ENCODE measurements at regions not wholly inside any gene's neighbourhood (a gene's known extent, or its start where the extent isn't known, plus 50 kb on each side); places are given as distances from the start of the nearest gene placed in this dataset.
"Not testable (repeated sequence)": the region's sequence is repeated elsewhere in the genome, so short reads cannot be mapped to it uniquely, and the experiment has no call there.

- DNase-seq: no peak
Measured at GRCh38 chr7:53596230-53596629, 560.8 kb downstream of the POM121L12 start.

GRCh38 chr7:53600296-53600695, 564.9 kb downstream of the POM121L12 start:
- DNase-seq: no peak

GRCh38 chr7:53602817-53603418, 567.5 kb downstream of the POM121L12 start:
- no peak for DNase-seq

- DNase-seq: no peak
Measured at GRCh38 chr7:53603461-53603860, 568.0 kb downstream of the POM121L12 start.

GRCh38 chr7:53604201-53604600, 568.8 kb downstream of the POM121L12 start:
- no peak for DNase-seq

GRCh38 chr7:53607961-53608360, 572.5 kb downstream of the POM121L12 start:
- DNase-seq: no peak

- no peak for DNase-seq
Measured at GRCh38 chr7:53609185-53609584, 573.8 kb downstream of the POM121L12 start.

- DNase-seq: no peak
Measured at GRCh38 chr7:53611043-53611442, 575.6 kb downstream of the POM121L12 start.

GRCh38 chr7:53624356-53624755, 588.9 kb downstream of the POM121L12 start:
- DNase-seq: no peak

GRCh38 chr7:53628775-53629174, 593.3 kb downstream of the POM121L12 start:
- no peak for DNase-seq

GRCh38 chr7:53635251-53635650, 599.8 kb downstream of the POM121L12 start:
- DNase-seq: not testable (repeated sequence)

GRCh38 chr7:53638517-53638916, 603.1 kb downstream of the POM121L12 start:
- no peak for DNase-seq

GRCh38 chr7:53641091-53641490, 605.7 kb downstream of the POM121L12 start:
- DNase-seq: no peak

GRCh38 chr7:53642361-53642760, 606.9 kb downstream of the POM121L12 start:
- DNase-seq: no peak

GRCh38 chr7:53642866-53643265, 607.4 kb downstream of the POM121L12 start:
- no peak for DNase-seq

GRCh38 chr7:53656881-53657280, 621.4 kb downstream of the POM121L12 start:
- DNase-seq: no peak

GRCh38 chr7:53657586-53657985, 622.2 kb downstream of the POM121L12 start:
- no peak for DNase-seq

GRCh38 chr7:53658951-53659350, 623.5 kb downstream of the POM121L12 start:
- DNase-seq: no peak

- no peak for DNase-seq
Measured at GRCh38 chr7:53661645-53662217, 626.3 kb downstream of the POM121L12 start.

GRCh38 chr7:53672681-53673080, 637.2 kb downstream of the POM121L12 start:
- DNase-seq: no peak

- no peak for DNase-seq
Measured at GRCh38 chr7:53675835-53676234, 640.4 kb downstream of the POM121L12 start.

- no peak for DNase-seq
Measured at GRCh38 chr7:53684693-53685092, 649.3 kb downstream of the POM121L12 start.

GRCh38 chr7:53690411-53690810, 655.0 kb downstream of the POM121L12 start:
- no peak for DNase-seq

- no peak for DNase-seq
Measured at GRCh38 chr7:53697913-53698312, 662.5 kb downstream of the POM121L12 start.

GRCh38 chr7:53699215-53699837, 663.9 kb downstream of the POM121L12 start:
- DNase-seq: no peak
